A549 (cell line): ENCODE measurements at regions not wholly inside any gene's neighbourhood (a gene's known extent, or its start where the extent isn't known, plus 50 kb on each side); places are given as distances from the start of the nearest gene placed in this dataset.

ENCODE experiments used
- CTCF ChIP-seq: fragments of >200 bp; sonication (Bioruptor Twin); formaldehyde crosslinking; IDR thresholded peaks from 3 replicates; pipeline ENCODE4 v1.5.1; 2016
- EHMT2 ChIP-seq: fragments of 200-600 bp; sonication (generic); IDR thresholded peaks from 2 replicates; pipeline ENCODE4 v1.6.1; 2016; ENCODE audit warnings: antibody characterized with exemption, low read depth, mild to moderate bottlenecking, moderate library complexity
- EP300 ChIP-seq, 2 experiments: fragments of >200 bp; sonication (Bioruptor Twin); formaldehyde crosslinking; IDR thresholded peaks; 2 replicates in 1 of 2; 3 replicates in 1 of 2; pipeline ENCODE4 v1.6.1; 2016 to 2017
- JUNB ChIP-seq: fragments of >200 bp; sonication (Bioruptor Twin); formaldehyde crosslinking; IDR thresholded peaks from 2 replicates; pipeline ENCODE4 v1.6.1; 2016
- MAZ ChIP-seq: fragments of 150-350 bp; IDR thresholded peaks from 2 replicates; pipeline ENCODE4 v1.6.1; 2014; ENCODE audit warnings: antibody characterized with exemption, low read depth, low read length, borderline replicate concordance
- POLR2A ChIP-seq: IDR thresholded peaks from 2 replicates; pipeline ENCODE4 v1.6.1; 2012; ENCODE audit warnings: mild to moderate bottlenecking, low read length
- REST ChIP-seq: fragments of 200-600 bp; sonication (generic); IDR thresholded peaks from 2 replicates; pipeline ENCODE4 v1.6.1; 2016; ENCODE audit warnings: antibody characterized with exemption, mild to moderate bottlenecking, moderate library complexity
- RFX5 ChIP-seq: fragments of 450-650 bp; IDR thresholded peaks from 2 replicates; pipeline ENCODE4 v1.7.1; 2014; ENCODE audit warnings: antibody characterized with exemption, mild to moderate bottlenecking, moderate library complexity
- SREBF2 ChIP-seq: fragments of 450-650 bp; IDR thresholded peaks from 2 replicates; pipeline ENCODE4 v1.6.1; 2014; ENCODE audit warnings: mild to moderate bottlenecking, moderate library complexity
- USF2 ChIP-seq: fragments of 450-650 bp; IDR thresholded peaks from 2 replicates; pipeline ENCODE4 v1.6.1; 2014; ENCODE audit warnings: antibody characterized with exemption

- TF ChIP-seq RFX5 (no peak), SREBF2 (no peak), CTCF (no peak), POLR2A (no peak), REST (no peak), MAZ (no peak), USF2 (no peak), EHMT2 (no peak), JUNB (no peak), EP300 (IDR thresholded peaks at IDR 0.05) (no peak)
Observed at GRCh38 chr20:50284811-50285375, 94.3 kb downstream of the CEBPB start.
